Aorta (tissue), 5 donors: ENCODE measurements at regions not wholly inside any gene's neighbourhood (a gene's known extent, or its start where the extent isn't known, plus 50 kb on each side); places are given as distances from the start of the nearest gene placed in this dataset.
"Not testable (repeated sequence)": the region's sequence is repeated elsewhere in the genome, so short reads cannot be mapped to it uniquely, and the experiment has no call there.

Source experiments
- ATAC-seq: fragments of 200-7000 bp; cut with Tn5 transposase; one replicate; pipeline ENCODE4 v1.9.1; 2022; ENCODE audit warnings: moderate library complexity; ENCODE audit not compliant: low FRiP score
- DNase-seq, 2 donors: peaks; one replicate each; pipeline ENCODE4 v3.0.0-alpha.2; 2020
- H3K27ac ChIP-seq, 2 donors: one replicate each; pipeline ENCODE4 v1.5.1; 2013; ENCODE audit warnings: low read length in 2 of 2, mild to moderate bottlenecking in 2 of 2, moderate library complexity in 2 of 2, control low read depth in 1 of 2, inconsistent platforms in 1 of 2, low read depth in 1 of 2
- H3K27me3 ChIP-seq, 2 donors: one replicate each; pipeline ENCODE4 v1.6.1; 2013; ENCODE audit warnings: control low read depth in 1 of 2, low read length in 1 of 2, mild to moderate bottlenecking in 1 of 2, moderate library complexity in 1 of 2; ENCODE audit not compliant: insufficient read depth in 2 of 2, control insufficient read depth in 1 of 2
- H3K36me3 ChIP-seq, 2 donors: one replicate each; pipeline ENCODE4 v1.6.1; 2013; ENCODE audit warnings: control low read depth in 1 of 2, low read length in 1 of 2, mild to moderate bottlenecking in 1 of 2; ENCODE audit not compliant: insufficient read depth in 2 of 2, control insufficient read depth in 1 of 2
- H3K4me1 ChIP-seq, 2 donors: one replicate each; pipeline ENCODE4 v1.6.1; 2013; ENCODE audit warnings: low read length in 2 of 2, control low read depth in 1 of 2, mild to moderate bottlenecking in 1 of 2, moderate library complexity in 1 of 2; ENCODE audit not compliant: insufficient read depth in 2 of 2, control insufficient read depth in 1 of 2
- H3K4me3 ChIP-seq, 2 donors: one replicate each; pipeline ENCODE4 v1.5.1; 2013; ENCODE audit warnings: low read length in 2 of 2, control low read depth in 1 of 2, mild to moderate bottlenecking in 1 of 2
- H3K9me3 ChIP-seq: one replicate; pipeline ENCODE4 v1.6.1; 2013; ENCODE audit warnings: mild to moderate bottlenecking, low read length; ENCODE audit not compliant: control insufficient read depth
- WGBS, 2 donors: extraction: QIAGEN DNeasy Blood & Tissue Kit; methylation state at CpG; one replicate each; pipeline ENCODE4 v1.1.7; 2013; 5-methylcytosine and 5-hydroxymethylcytosine counted together
- intact Hi-C, 2 donors: fragments of 100-400 bp; cut with DNase I; formaldehyde crosslinking; loops; one replicate each; pipeline versions ENCODE4 v1.14.2 to v1.15.0; 2022
- donor health status: healthy with polysubstance abuse.
- donor health status: Bipolar disorder and iron deficiency.
- donor health status: DM: no; HTN: no; CAD: no.
- donor health status: DM: no; HTN: no; CAD: no.
- donor health status: DM: yes; HTN: yes; CAD: no.

GRCh38 chr6:6091608-6092002, 84.9 kb upstream of the NRN1 start:
- Histone ChIP-seq H3K4me1 (no peaks in the 10 kb centered on the region), H3K4me3 (no peak overlapping the region), H3K27me3 (peaks cover 0 to 2% of the 10 kb centered on the region in 2 donors), H3K27ac (no peak overlapping the region), H3K36me3 (no peaks in the 10 kb centered on the region), H3K9me3 (no peaks in the 10 kb centered on the region)
- DNase-seq: no peak
- intact Hi-C loops: no loop called here
- WGBS, 2 donors: 79 to 86% methylated on average over 2 of the region's 2 CpGs
- no peak for ATAC-seq

- ATAC-seq: no peak
- 83 to 88% methylated on average over 5 of the region's 5 CpGs for WGBS, 2 donors
- Histone ChIP-seq H3K9me3 (no peaks in the 10 kb centered on the region), H3K27me3 (peaks cover 0 to 2% of the 10 kb centered on the region in 2 donors), H3K4me3 (no peak overlapping the region), H3K36me3 (no peaks in the 10 kb centered on the region), H3K4me1 (no peaks in the 10 kb centered on the region), H3K27ac (no peak overlapping the region)
- intact Hi-C loops: no loop called here
- no peak for DNase-seq
Measured at GRCh38 chr6:6090861-6091607, 84.3 kb upstream of the NRN1 start.

GRCh38 chr6:6085928-6086668, 79.4 kb upstream of the NRN1 start:
- WGBS, 2 donors: 39 to 54% methylated on average over 4 of the region's 4 CpGs
- Histone ChIP-seq H3K4me3 (no peak overlapping the region), H3K36me3 (no peaks in the 10 kb centered on the region), H3K9me3 (peaks cover 7% of the 10 kb centered on the region), H3K27me3 (peaks cover 0 to 2% of the 10 kb centered on the region in 2 donors), H3K27ac (no peak overlapping the region), H3K4me1 (no peaks in the 10 kb centered on the region)
- intact Hi-C loops: no loop called here
- ATAC-seq (no peak), DNase-seq (peak in 1 of 2 donors; percentile 65)

GRCh38 chr6:6080975-6081374, 74.2 kb upstream of the NRN1 start:
- intact Hi-C loops: no loop called here
- 85 to 87% methylated on average over 4 of the region's 4 CpGs for WGBS, 2 donors
- Histone ChIP-seq H3K4me3 (no peak overlapping the region), H3K4me1 (no peaks in the 10 kb centered on the region), H3K27ac (no peak overlapping the region), H3K36me3 (no peaks in the 10 kb centered on the region), H3K27me3 (no peaks in the 10 kb centered on the region), H3K9me3 (peaks cover 7% of the 10 kb centered on the region)
- DNase-seq: no peak
- no peak for ATAC-seq

GRCh38 chr6:6074190-6074589, 67.5 kb upstream of the NRN1 start:
- Histone ChIP-seq H3K27ac (no peak overlapping the region), H3K4me1 (no peaks in the 10 kb centered on the region), H3K27me3 (peaks cover 0 to 2% of the 10 kb centered on the region in 2 donors), H3K4me3 (no peak overlapping the region), H3K36me3 (no peaks in the 10 kb centered on the region), H3K9me3 (no peaks in the 10 kb centered on the region)
- ATAC-seq (no peak), DNase-seq (no peak)
- intact Hi-C loops: no loop called here

- DNase-seq, intact Hi-C loops, H3K4me1 ChIP-seq, ATAC-seq, H3K4me3 ChIP-seq, H3K27ac ChIP-seq, H3K36me3 ChIP-seq, H3K9me3 ChIP-seq, H3K27me3 ChIP-seq: not testable (repeated sequence)
- 91 to 92% methylated on average over 5 of the region's 5 CpGs for WGBS, 2 donors
Measured at GRCh38 chr6:6068157-6068556, 61.4 kb upstream of the NRN1 start.

GRCh38 chr6:6058054-6058444, 51.3 kb upstream of the NRN1 start:
- intact Hi-C loops: loop anchor here in 1 of 2 donors (5.0 kb wide), 1 partner anchor 489 kb away; no protein-coding TSS in a partner anchor

GRCh38 chr6:6057442-6058053, 50.8 kb upstream of the NRN1 start:
- Histone ChIP-seq H3K9me3 (no peaks in the 10 kb centered on the region), H3K27me3 (peaks cover 0 to 1% of the 10 kb centered on the region in 2 donors), H3K4me1 (no peaks in the 10 kb centered on the region), H3K36me3 (no peaks in the 10 kb centered on the region), H3K4me3 (no peak overlapping the region), H3K27ac (no peak overlapping the region)
- 57 to 59% methylated on average over 9 of the region's 9 CpGs for whole genome bisulfite sequencing, 2 donors
- DNase-seq (no peak), ATAC-seq (no peak)
- intact Hi-C loops: loop anchor here in 1 of 2 donors (5.0 kb wide), 1 partner anchor 490 kb away; no protein-coding TSS in a partner anchor

More at GRCh38 chr6:6058054-6058444, 51.3 kb upstream of the NRN1 start:
- H3K9me3 ChIP-seq: no peaks in the 10 kb centered on the region
- H3K4me3 ChIP-seq: no peak overlapping the region
- no peak overlapping the region for H3K27ac ChIP-seq
- WGBS, 2 donors: 77 to 83% methylated on average over 25 of the region's 25 CpGs
- no peaks in the 10 kb centered on the region for H3K4me1 ChIP-seq
- no peak for ATAC-seq
- H3K36me3 ChIP-seq: no peaks in the 10 kb centered on the region
- DNase-seq: peak in 1 of 2 donors; percentile 68
- peaks cover 0 to 1% of the 10 kb centered on the region in 2 donors for H3K27me3 ChIP-seq
